DOHH2 (cell line): ENCODE measurements at regions not wholly inside any gene's neighbourhood (a gene's known extent, or its start where the extent isn't known, plus 50 kb on each side); places are given as distances from the start of the nearest gene placed in this dataset.

ENCODE experiments used
- H3F3A ChIP-seq: fragments of 200-600 bp; sonication (generic), shearing (Covaris generic); 2 replicates; pipeline ENCODE4 v1.6.0; 2016; ENCODE audit warnings: antibody characterized with exemption, mild to moderate bottlenecking; ENCODE audit not compliant: control insufficient read depth, insufficient read depth
- H3K27ac ChIP-seq: fragments of 200-600 bp; sonication (generic); 2 replicates; pipeline ENCODE4 v1.5.1; 2014; ENCODE audit warnings: low read depth, mild to moderate bottlenecking, low read length, moderate library complexity
- H3K27me3 ChIP-seq: fragments of 200-600 bp; sonication (generic); 2 replicates; pipeline ENCODE4 v1.6.1; 2014; ENCODE audit warnings: mild to moderate bottlenecking, low read length, mixed read lengths; ENCODE audit not compliant: control insufficient read depth
- H3K36me3 ChIP-seq: fragments of 200-600 bp; sonication (generic); 2 replicates; pipeline ENCODE4 v1.6.1; 2014; ENCODE audit warnings: mild to moderate bottlenecking, low read length, moderate library complexity, mixed read lengths; ENCODE audit not compliant: control insufficient read depth
- H3K4me1 ChIP-seq: fragments of 200-600 bp; sonication (generic); 2 replicates; pipeline ENCODE4 v1.6.1; 2014; ENCODE audit warnings: mild to moderate bottlenecking, low read length, mixed read lengths; ENCODE audit not compliant: control insufficient read depth
- H3K4me2 ChIP-seq: fragments of 200-600 bp; sonication (generic); 2 replicates; pipeline ENCODE4 v1.6.0; 2014; ENCODE audit warnings: mild to moderate bottlenecking, low read length, moderate library complexity
- H3K4me3 ChIP-seq: fragments of 200-600 bp; sonication (generic); 2 replicates; pipeline ENCODE4 v1.5.1; 2014; ENCODE audit warnings: mild to moderate bottlenecking, low read length, mixed read lengths
- H3K79me2 ChIP-seq: fragments of 200-600 bp; sonication (generic); 2 replicates; pipeline ENCODE4 v1.6.1; 2014; ENCODE audit warnings: mild to moderate bottlenecking, low read length, mixed read lengths; ENCODE audit not compliant: control insufficient read depth
- H3K9me2 ChIP-seq: fragments of 200-600 bp; sonication (generic); replicated peaks from 2 replicates; pipeline ENCODE4 v1.6.1; 2014; ENCODE audit warnings: mild to moderate bottlenecking, low read length, mixed read lengths; ENCODE audit not compliant: control insufficient read depth
- H3K9me3 ChIP-seq: fragments of 200-600 bp; sonication (generic); 2 replicates; pipeline ENCODE4 v1.6.1; 2014; ENCODE audit warnings: antibody characterized with exemption, low read length, mixed read lengths; ENCODE audit not compliant: control insufficient read depth, insufficient read depth
- H4K20me1 ChIP-seq: fragments of 200-600 bp; sonication (generic); 2 replicates; pipeline ENCODE4 v1.6.0; 2014; ENCODE audit warnings: low read depth, mild to moderate bottlenecking, antibody characterized with exemption, low read length, moderate library complexity; ENCODE audit not compliant: control insufficient read depth, insufficient read depth
- CTCF ChIP-seq: fragments of 200-600 bp; sonication (generic); IDR thresholded peaks from one replicate; pipeline ENCODE4 v1.5.1; 2014; ENCODE audit warnings: antibody characterized with exemption, mild to moderate bottlenecking, low read depth, low read length; ENCODE audit not compliant: poor library complexity, severe bottlenecking
- EZH2phosphoT487 ChIP-seq: fragments of 200-600 bp; sonication (generic); IDR thresholded peaks from 2 replicates; pipeline ENCODE4 v1.6.1; 2017; ENCODE audit warnings: borderline replicate concordance, mild to moderate bottlenecking, antibody characterized with exemption, low read length, moderate library complexity, mixed read lengths

- no peaks in the 10 kb centered on the region for H4K20me1 ChIP-seq
Measured at GRCh38 chr6:8821981-8822381, 386.6 kb upstream of the SLC35B3 start.

GRCh38 chr6:8820313-8820712 is 385.0 kb upstream of the SLC35B3 start:
- H3K27me3 ChIP-seq, result no peaks in the 10 kb centered on the region
- H3K27ac ChIP-seq, result no peak overlapping the region
- TF ChIP-seq EZH2phosphoT487 (no peak), CTCF (no peak)
- no peak overlapping the region for H3K4me2 ChIP-seq
- no peaks in the 10 kb centered on the region for H3K36me3 ChIP-seq
- no peaks in the 10 kb centered on the region for H3K4me1 ChIP-seq
- H4K20me1 ChIP-seq, result no peaks in the 10 kb centered on the region
- H3K4me3 ChIP-seq, result no peak overlapping the region
- no peaks in the 10 kb centered on the region for H3F3A ChIP-seq
- no peaks in the 10 kb centered on the region for H3K9me3 ChIP-seq
- no peaks in the 10 kb centered on the region for H3K79me2 ChIP-seq
- no peaks in the 10 kb centered on the region for H3K9me2 ChIP-seq

More at GRCh38 chr6:8821981-8822381, 386.6 kb upstream of the SLC35B3 start:
- Histone ChIP-seq H3K9me2 (no peaks in the 10 kb centered on the region), H3K27me3 (no peaks in the 10 kb centered on the region), H3K27ac (no peak overlapping the region), H3K79me2 (no peaks in the 10 kb centered on the region), H3F3A (no peaks in the 10 kb centered on the region), H3K9me3 (no peaks in the 10 kb centered on the region), H3K4me1 (no peaks in the 10 kb centered on the region), H3K4me3 (no peak overlapping the region), H3K4me2 (no peak overlapping the region), H3K36me3 (no peaks in the 10 kb centered on the region)
- TF ChIP-seq EZH2phosphoT487, result no peak
- no peak for TF ChIP-seq CTCF

GRCh38 chr6:8819446-8819845 is 384.1 kb upstream of the SLC35B3 start:
- Histone ChIP-seq H3K36me3 (no peaks in the 10 kb centered on the region), H3K27me3 (no peaks in the 10 kb centered on the region), H3K9me2 (no peaks in the 10 kb centered on the region), H3K79me2 (no peaks in the 10 kb centered on the region), H3F3A (no peaks in the 10 kb centered on the region), H3K27ac (no peak overlapping the region), H4K20me1 (no peaks in the 10 kb centered on the region), H3K4me1 (no peaks in the 10 kb centered on the region), H3K9me3 (no peaks in the 10 kb centered on the region), H3K4me2 (no peak overlapping the region), H3K4me3 (no peak overlapping the region)
- no peak for TF ChIP-seq CTCF
- TF ChIP-seq EZH2phosphoT487, result no peak
